H9 (cell line): ENCODE measurements at regions not wholly inside any gene's neighbourhood (a gene's known extent, or its start where the extent isn't known, plus 50 kb on each side); places are given as distances from the start of the nearest gene placed in this dataset.
"Not testable (repeated sequence)": the region's sequence is repeated elsewhere in the genome, so short reads cannot be mapped to it uniquely, and the experiment has no call there.

Source experiments
- DNase-seq: peaks from one replicate; pipeline ENCODE4 v3.0.0-alpha.2; 2017
- H2AFZ ChIP-seq: one replicate; pipeline ENCODE4 v1.6.1; 2013; ENCODE audit warnings: mild to moderate bottlenecking, low read length, control low read depth, moderate library complexity
- H2AK5ac ChIP-seq: 2 replicates; pipeline ENCODE4 v1.6.1; 2013; ENCODE audit warnings: low read length, control low read depth, mixed read lengths; ENCODE audit not compliant: insufficient read length
- H2BK120ac ChIP-seq: one replicate; pipeline ENCODE4 v1.6.1; 2013; ENCODE audit warnings: low read depth, mild to moderate bottlenecking, low read length, control low read depth, inconsistent platforms; ENCODE audit not compliant: poor library complexity, severe bottlenecking
- H2BK12ac ChIP-seq: 2 replicates; pipeline ENCODE4 v1.6.1; 2013; ENCODE audit warnings: low read length, control low read depth, mixed read lengths, low read depth; ENCODE audit not compliant: insufficient read length
- H2BK15ac ChIP-seq: 2 replicates; pipeline ENCODE4 v1.6.1; 2013; ENCODE audit warnings: low read depth, low read length, control low read depth
- H2BK20ac ChIP-seq: one replicate; pipeline ENCODE4 v1.6.1; 2013; ENCODE audit warnings: low read depth, mild to moderate bottlenecking, low read length, control low read depth, inconsistent platforms; ENCODE audit not compliant: poor library complexity, severe bottlenecking
- H2BK5ac ChIP-seq: 2 replicates; pipeline ENCODE4 v1.6.1; 2013; ENCODE audit warnings: low read length, control low read depth, mixed read lengths; ENCODE audit not compliant: insufficient read length
- H3K14ac ChIP-seq: 2 replicates; pipeline ENCODE4 v1.6.1; 2013; ENCODE audit warnings: low read length, control low read depth; ENCODE audit not compliant: insufficient read depth
- H3K18ac ChIP-seq: 2 replicates; pipeline ENCODE4 v1.6.1; 2013; ENCODE audit warnings: low read depth, mild to moderate bottlenecking, mixed read lengths, low read length, control low read depth; ENCODE audit not compliant: insufficient read length
- H3K23ac ChIP-seq: 2 replicates; pipeline ENCODE4 v1.6.1; 2013; ENCODE audit warnings: low read length, control low read depth, mixed read lengths, low read depth; ENCODE audit not compliant: insufficient read length
- H3K23me2 ChIP-seq: 2 replicates; pipeline ENCODE4 v1.6.1; 2013; ENCODE audit warnings: low read depth, mild to moderate bottlenecking, mixed read lengths, low read length, control low read depth; ENCODE audit not compliant: insufficient read length, poor library complexity, severe bottlenecking
- H3K27ac ChIP-seq: 2 replicates; pipeline ENCODE4 v1.5.1; 2013; ENCODE audit warnings: low read length, control low read depth, mixed read lengths, low read depth; ENCODE audit not compliant: insufficient read length
- H3K27me3 ChIP-seq: 2 replicates; pipeline ENCODE4 v1.6.1; 2013; ENCODE audit warnings: low read length, control low read depth, inconsistent platforms; ENCODE audit not compliant: insufficient read depth
- H3K4ac ChIP-seq: 2 replicates; pipeline ENCODE4 v1.6.1; 2013; ENCODE audit warnings: low read depth, mild to moderate bottlenecking, control low read depth, inconsistent platforms, low read length, moderate library complexity
- H3K4me1 ChIP-seq: 2 replicates; pipeline ENCODE4 v1.6.1; 2013; ENCODE audit warnings: low read length, control low read depth, inconsistent platforms; ENCODE audit not compliant: insufficient read depth
- H3K4me2 ChIP-seq: 2 replicates; pipeline ENCODE4 v1.6.1; 2013; ENCODE audit warnings: low read length, control low read depth, mixed read lengths; ENCODE audit not compliant: insufficient read length, insufficient read depth
- H3K56ac ChIP-seq: 2 replicates; pipeline ENCODE4 v1.6.1; 2013; ENCODE audit warnings: low read depth, mild to moderate bottlenecking, mixed read lengths, low read length, control low read depth; ENCODE audit not compliant: insufficient read length
- H3K79me1 ChIP-seq: 2 replicates; pipeline ENCODE4 v1.6.1; 2013; ENCODE audit warnings: low read depth, mild to moderate bottlenecking, moderate library complexity, low read length, control low read depth, inconsistent platforms; ENCODE audit not compliant: insufficient read depth, poor library complexity, severe bottlenecking
- H3K79me2 ChIP-seq: 2 replicates; pipeline ENCODE4 v1.6.1; 2013; ENCODE audit warnings: low read length, control low read depth, inconsistent platforms; ENCODE audit not compliant: insufficient read depth
- H3K9ac ChIP-seq: 2 replicates; pipeline ENCODE4 v1.6.1; 2013; ENCODE audit warnings: low read length, control low read depth, mixed read lengths; ENCODE audit not compliant: insufficient read length; ENCODE audit errors: extremely low read depth
- H3K9me3 ChIP-seq: one replicate; pipeline ENCODE4 v1.6.1; 2013; ENCODE audit warnings: low read depth, low read length, inconsistent platforms; ENCODE audit not compliant: control insufficient read depth
- H3T11ph ChIP-seq: one replicate; pipeline ENCODE4 v1.6.1; 2013; ENCODE audit warnings: mild to moderate bottlenecking, low read length, control low read depth, inconsistent platforms
- H4K20me1 ChIP-seq: one replicate; pipeline ENCODE4 v1.6.1; 2013; ENCODE audit not compliant: control insufficient read depth, insufficient read length, insufficient read depth
- H4K5ac ChIP-seq: 2 replicates; pipeline ENCODE4 v1.6.1; 2013; ENCODE audit warnings: low read depth, mild to moderate bottlenecking, mixed read lengths, low read length, control low read depth; ENCODE audit not compliant: insufficient read length
- H4K8ac ChIP-seq: replicated peaks from 2 replicates; pipeline ENCODE4 v1.6.1; 2013; ENCODE audit warnings: low read length, control low read depth, mixed read lengths, low read depth; ENCODE audit not compliant: insufficient read length
- H4K91ac ChIP-seq: 2 replicates; pipeline ENCODE4 v1.6.1; 2013; ENCODE audit warnings: low read depth, mild to moderate bottlenecking, moderate library complexity, mixed read lengths, low read length, control low read depth; ENCODE audit not compliant: insufficient read length
- H3K27ac Mint-ChIP-seq, 3 experiments: 2 replicates in 2 of 3; 3 replicates in 1 of 3; pipeline ENCODE4 v1.8.0; 2020 to 2021; ENCODE audit warnings: mixed read lengths in 3 of 3, mild to moderate bottlenecking in 1 of 3, moderate library complexity in 1 of 3
- H3K27me3 Mint-ChIP-seq: 2 replicates; pipeline ENCODE4 v1.8.0; 2021; ENCODE audit warnings: low read depth, mild to moderate bottlenecking, moderate library complexity, mixed read lengths
- H3K36me3 Mint-ChIP-seq, 3 experiments: 2 replicates in 2 of 3; 3 replicates in 1 of 3; pipeline ENCODE4 v1.8.0; 2020 to 2021; ENCODE audit warnings: low read depth in 3 of 3, mixed read lengths in 3 of 3; ENCODE audit not compliant: insufficient read depth in 1 of 3
- H3K4me1 Mint-ChIP-seq, 2 experiments: 2 replicates each; pipeline ENCODE4 v1.8.0; 2020; ENCODE audit warnings: mixed read lengths in 2 of 2
- H3K4me3 Mint-ChIP-seq, 2 experiments: 2 replicates in 1 of 2; 3 replicates in 1 of 2; pipeline ENCODE4 v1.8.0; 2020 to 2021; ENCODE audit warnings: mild to moderate bottlenecking in 2 of 2, mixed read lengths in 2 of 2, moderate library complexity in 1 of 2
- H3K9me3 Mint-ChIP-seq, 2 experiments: 2 replicates in 1 of 2; 3 replicates in 1 of 2; pipeline ENCODE4 v1.8.0; 2020; ENCODE audit warnings: mild to moderate bottlenecking in 2 of 2, mixed read lengths in 2 of 2, moderate library complexity in 1 of 2
- CTCF ChIP-seq: fragments of 200-600 bp; sonication (generic); conservative IDR thresholded peaks from 3 replicates; pipeline ENCODE4 v1.8.0; 2021; ENCODE audit warnings: antibody characterized with exemption, mild to moderate bottlenecking
- WGBS: extraction: QIAGEN DNeasy Blood & Tissue Kit; methylation state at CpG from one replicate; pipeline ENCODE4 v1.1.7; 2013; ENCODE audit warnings: missing lambda C conversion rate, low lambda C conversion rate, mixed read lengths; ENCODE audit not compliant: insufficient read length; ENCODE audit errors: extremely low coverage; 5-methylcytosine and 5-hydroxymethylcytosine counted together

- WGBS: no CpG with 5 or more reads among the region's 5 CpGs
- H2AK5ac ChIP-seq: no peak overlapping the region
- no peak for TF ChIP-seq CTCF
- no peak overlapping the region for H2AFZ ChIP-seq
- H3K23ac ChIP-seq: no peak overlapping the region
- H2BK120ac ChIP-seq: no peak overlapping the region
- H3K4ac ChIP-seq: no peak overlapping the region
- H4K91ac ChIP-seq: no peak overlapping the region
- H3K9ac ChIP-seq: no peak overlapping the region
- no peak overlapping the region for H2BK20ac ChIP-seq
- no peak overlapping the region for H2BK15ac ChIP-seq
- no peaks in the 10 kb centered on the region for H4K20me1 ChIP-seq
- H4K5ac ChIP-seq: no peak overlapping the region
- no peak overlapping the region for H4K8ac ChIP-seq
- Mint-ChIP-seq H3K4me3 (no peak overlapping the region), H3K4me1 (peaks cover 40 to 41% of the 10 kb centered on the region in 2 experiments), H3K36me3 (peaks cover 0 to 8% (median 0%) of the 10 kb centered on the region in 3 experiments; a peak in 2 of 7 replicates), H3K27ac (no peak overlapping the region), H3K27me3 (no peaks in the 10 kb centered on the region), H3K9me3 (peaks cover 2 to 5% of the 10 kb centered on the region in 2 experiments; a peak in 2 of 5 replicates)
- no peak overlapping the region for H2BK12ac ChIP-seq
- no peak overlapping the region for H3K18ac ChIP-seq
- H3K27me3 ChIP-seq: no peaks in the 10 kb centered on the region
- H3K14ac ChIP-seq: no peak overlapping the region
- no peak overlapping the region for H3K56ac ChIP-seq
- DNase-seq: no peak
- no peak overlapping the region for H3K4me2 ChIP-seq
- peaks cover 6% of the 10 kb centered on the region; the same call in 1 of the 2 replicates for H3K4me1 ChIP-seq
- H3K79me1 ChIP-seq: no peaks in the 10 kb centered on the region
- no peak overlapping the region for H2BK5ac ChIP-seq
- no peak overlapping the region for H3T11ph ChIP-seq
- no peak overlapping the region for H3K27ac ChIP-seq
- no peaks in the 10 kb centered on the region for H3K23me2 ChIP-seq
- no peaks in the 10 kb centered on the region for H3K9me3 ChIP-seq
- no peaks in the 10 kb centered on the region for H3K79me2 ChIP-seq
Observed at GRCh38 chr6:139879823-139880356, 505.4 kb upstream of the CITED2 start.

GRCh38 chr6:139879241-139879640 is 504.8 kb upstream of the CITED2 start:
- H3K27ac Mint-ChIP-seq, H3K23me2 ChIP-seq, H3K79me1 ChIP-seq, H4K20me1 ChIP-seq, H3K23ac ChIP-seq, H2BK20ac ChIP-seq, H3K9ac ChIP-seq, DNase-seq, H2BK5ac ChIP-seq, H2AFZ ChIP-seq, H2AK5ac ChIP-seq, H3K27ac ChIP-seq, H3K27me3 Mint-ChIP-seq, H2BK12ac ChIP-seq, H3K9me3 ChIP-seq, H3K79me2 ChIP-seq, H2BK120ac ChIP-seq, H3K14ac ChIP-seq, H3K56ac ChIP-seq, H4K91ac ChIP-seq, H3K27me3 ChIP-seq, H3K9me3 Mint-ChIP-seq, H4K8ac ChIP-seq, H3K4me2 ChIP-seq, H3K4me1 ChIP-seq, H3K36me3 Mint-ChIP-seq, H2BK15ac ChIP-seq, H4K5ac ChIP-seq, H3K18ac ChIP-seq, H3T11ph ChIP-seq, H3K4me3 Mint-ChIP-seq, H3K4ac ChIP-seq: not testable (repeated sequence)
- WGBS: no CpG with 5 or more reads among the region's 12 CpGs
- peaks cover 35 to 36% of the 10 kb centered on the region in 2 experiments for H3K4me1 Mint-ChIP-seq
